Endometrium (tissue), 2 donors: ENCODE measurements at regions not wholly inside any gene's neighbourhood (a gene's known extent, or its start where the extent isn't known, plus 50 kb on each side); places are given as distances from the start of the nearest gene placed in this dataset.

Experiments
- FAIRE-seq: peaks from 2 replicates; lab custom pipeline; 2012; peaks lifted over from hg19 to GRCh38; lab: Jason Lieb, UNC
- donor health status: control.
- donor health status: control.

GRCh38 chr4:117941611-117942010 is 92.7 kb upstream of the NDST3 start:
- FAIRE-seq, result no peak

- no peak for FAIRE-seq
Measured at GRCh38 chr4:117949621-117950020, 84.7 kb upstream of the NDST3 start.

- FAIRE-seq, result no peak
Measured at GRCh38 chr4:117957571-117957970, 76.7 kb upstream of the NDST3 start.

GRCh38 chr4:117965622-117966021 is 68.7 kb upstream of the NDST3 start:
- FAIRE-seq, result no peak

- FAIRE-seq, result no peak
Measured at GRCh38 chr4:117968606-117969005, 65.7 kb upstream of the NDST3 start.

GRCh38 chr4:117971403-117971802 is 62.9 kb upstream of the NDST3 start:
- FAIRE-seq, result no peak

- FAIRE-seq, result no peak
Measured at GRCh38 chr4:117983541-117984365, 50.5 kb upstream of the NDST3 start.

- no peak for FAIRE-seq
Measured at GRCh38 chr4:117984366-117984680, 50.0 kb upstream of the NDST3 start.
